ENCODE measurements at regions not wholly inside any gene's neighbourhood (a gene's known extent, or its start where the extent isn't known, plus 50 kb on each side); places are given as distances from the start of the nearest gene placed in this dataset.

GRCh38 chr11:128093689-128094088, 493.7 kb downstream of the ETS1 start:
- no peak for TF ChIP-seq CTCF (IDR thresholded peaks at IDR 0.05)
- no peak for TF ChIP-seq EZH2 (IDR thresholded peaks at IDR 0.05; ENCODE audit: borderline replicate concordance, insufficient read depth, low read depth, low read length, poor library complexity, severe bottlenecking)

Measured in B cell (primary cell).